Psoas muscle (tissue), 7 donors: ENCODE measurements at regions not wholly inside any gene's neighbourhood (a gene's known extent, or its start where the extent isn't known, plus 50 kb on each side); places are given as distances from the start of the nearest gene placed in this dataset.

Source experiments
- ATAC-seq, 4 donors: fragments of 200-7000 bp; cut with Tn5 transposase; one replicate each; pipeline ENCODE4 v1.9.1; 2020; ENCODE audit warnings: moderate library complexity in 3 of 4, mild to moderate bottlenecking in 2 of 4
- DNase-seq, 2 donors: peaks; one replicate each; pipeline ENCODE4 v3.0.0-alpha.2; 2020
- H3K27ac ChIP-seq: fragments of 200-600 bp; one replicate; pipeline ENCODE4 v1.8.0; 2022
- H3K27me3 ChIP-seq, 3 donors: fragments of 200-600 bp in 1 of 3; one replicate each; pipeline versions ENCODE4 v1.6.1 to v1.8.0; 2013 to 2022; ENCODE audit warnings: low read length in 2 of 3, mild to moderate bottlenecking in 2 of 3, moderate library complexity in 1 of 3; ENCODE audit not compliant: insufficient read depth in 3 of 3
- H3K36me3 ChIP-seq, 2 donors: fragments of 200-600 bp in 1 of 2; one replicate each; pipeline versions ENCODE4 v1.6.1 to v1.8.0; 2013 to 2022; ENCODE audit warnings: low read depth in 1 of 2, mild to moderate bottlenecking in 1 of 2, moderate library complexity in 1 of 2; ENCODE audit not compliant: insufficient read depth in 1 of 2
- H3K4me1 ChIP-seq: fragments of 200-600 bp; one replicate; pipeline ENCODE4 v1.8.0; 2022
- H3K4me3 ChIP-seq: fragments of 200-600 bp; one replicate; pipeline ENCODE4 v1.8.0; 2022; ENCODE audit warnings: mild to moderate bottlenecking
- H3K9me3 ChIP-seq: fragments of 200-600 bp; one replicate; pipeline ENCODE4 v1.8.0; 2022
- CTCF ChIP-seq: fragments of 200-600 bp; IDR thresholded peaks from one replicate; pipeline ENCODE4 v1.8.0; 2022; ENCODE audit warnings: antibody characterized with exemption
- WGBS, 3 donors: extraction: QIAGEN DNeasy Blood & Tissue Kit; methylation state at CpG; one replicate each; pipeline versions ENCODE4 v1.1.6 to v1.1.7; 2013; 5-methylcytosine and 5-hydroxymethylcytosine counted together
- intact Hi-C, 2 donors: fragments of 100-400 bp; cut with DNase I; formaldehyde crosslinking; loops; one replicate each; pipeline versions ENCODE4 v1.11.0 to v1.14.2; 2022
- donor health status: healthy with polysubstance abuse.
- donor health status: DM: no; HTN: no; CAD: no; lungs with moderate emphysema.
- donor health status: Bipolar disorder and iron deficiency.
- donor health status: healthy.
- donor health status: DM: yes; HTN: yes; CAD: no.
- donor health status: DM: no; HTN: no; CAD: no.
- donor health status: DM: yes; HTN: yes; CAD: no.

- Histone ChIP-seq H3K36me3 (no peaks in the 10 kb centered on the region), H3K4me1 (no peaks in the 10 kb centered on the region), H3K27me3 (no peaks in the 10 kb centered on the region), H3K4me3 (no peak overlapping the region), H3K9me3 (no peaks in the 10 kb centered on the region), H3K27ac (no peak overlapping the region)
- intact Hi-C loops: no loop called here
- TF ChIP-seq CTCF: no peak
- no peak for DNase-seq
- no peak for ATAC-seq
Observed at GRCh38 chr15:61500523-61500922, 271.4 kb upstream of the RORA start.

- no peak for TF ChIP-seq CTCF
- H3K4me3 ChIP-seq: no peak overlapping the region
- 36 to 71% (median 51%) methylated on average over 3 of the region's 3 CpGs for WGBS, 3 donors
- no peaks in the 10 kb centered on the region for H3K36me3 ChIP-seq
- H3K4me1 ChIP-seq: no peaks in the 10 kb centered on the region
- DNase-seq: no peak
- ATAC-seq: no peak
- intact Hi-C loops: no loop called here
- no peak overlapping the region for H3K27ac ChIP-seq
- H3K9me3 ChIP-seq: no peaks in the 10 kb centered on the region
- H3K27me3 ChIP-seq: no peaks in the 10 kb centered on the region
Observed at GRCh38 chr15:61499376-61499775, 270.3 kb upstream of the RORA start.

- no peak for ATAC-seq
- no peaks in the 10 kb centered on the region for H3K36me3 ChIP-seq
- TF ChIP-seq CTCF: no peak
- no peak for DNase-seq
- H3K27ac ChIP-seq: no peak overlapping the region
- intact Hi-C loops: no loop called here
- no peak overlapping the region for H3K4me3 ChIP-seq
- H3K4me1 ChIP-seq: no peaks in the 10 kb centered on the region
- H3K9me3 ChIP-seq: no peaks in the 10 kb centered on the region
- WGBS, 3 donors: 25 to 50% (median 30%) methylated on average over 1 of the region's 1 CpG
- H3K27me3 ChIP-seq: no peaks in the 10 kb centered on the region
Observed at GRCh38 chr15:61489571-61489970, 260.5 kb upstream of the RORA start.

- no peak for TF ChIP-seq CTCF
- 96 to 99% (median 98%) methylated on average over 5 of the region's 6 CpGs for WGBS, 3 donors
- Histone ChIP-seq H3K36me3 (no peaks in the 10 kb centered on the region), H3K9me3 (no peaks in the 10 kb centered on the region), H3K27ac (no peak overlapping the region), H3K27me3 (no peaks in the 10 kb centered on the region), H3K4me1 (no peaks in the 10 kb centered on the region), H3K4me3 (no peak overlapping the region)
- no peak for DNase-seq
- intact Hi-C loops: no loop called here
- no peak for ATAC-seq
Observed at GRCh38 chr15:61483599-61483998, 254.5 kb upstream of the RORA start.

- no peak for ATAC-seq
- Histone ChIP-seq H3K9me3 (no peaks in the 10 kb centered on the region), H3K27ac (no peak overlapping the region), H3K4me1 (no peaks in the 10 kb centered on the region), H3K36me3 (no peaks in the 10 kb centered on the region), H3K4me3 (no peak overlapping the region), H3K27me3 (no peaks in the 10 kb centered on the region)
- no peak for TF ChIP-seq CTCF
- intact Hi-C loops: no loop called here
- 83 to 91% (median 86%) methylated on average over 1 of the region's 1 CpG for WGBS, 3 donors
- no peak for DNase-seq
Observed at GRCh38 chr15:61481886-61482285, 252.8 kb upstream of the RORA start.
